Cardiac septum (tissue), 1 donor: ENCODE measurements at regions not wholly inside any gene's neighbourhood (a gene's known extent, or its start where the extent isn't known, plus 50 kb on each side); places are given as distances from the start of the nearest gene placed in this dataset.
A peak's percentile ranks its signal among the peaks of the same experiment; 100 is the strongest.

ENCODE experiments used
- DNase-seq: peaks from one replicate; pipeline ENCODE4 v3.0.0-alpha.2; 2020; ENCODE audit warnings: low spot score
- intact Hi-C: fragments of 100-400 bp; cut with DNase I; formaldehyde crosslinking; loops from one replicate; pipeline ENCODE4 v1.14.0; 2022
- donor health status: DM: no; HTN: no; CAD: no.

DNA sequence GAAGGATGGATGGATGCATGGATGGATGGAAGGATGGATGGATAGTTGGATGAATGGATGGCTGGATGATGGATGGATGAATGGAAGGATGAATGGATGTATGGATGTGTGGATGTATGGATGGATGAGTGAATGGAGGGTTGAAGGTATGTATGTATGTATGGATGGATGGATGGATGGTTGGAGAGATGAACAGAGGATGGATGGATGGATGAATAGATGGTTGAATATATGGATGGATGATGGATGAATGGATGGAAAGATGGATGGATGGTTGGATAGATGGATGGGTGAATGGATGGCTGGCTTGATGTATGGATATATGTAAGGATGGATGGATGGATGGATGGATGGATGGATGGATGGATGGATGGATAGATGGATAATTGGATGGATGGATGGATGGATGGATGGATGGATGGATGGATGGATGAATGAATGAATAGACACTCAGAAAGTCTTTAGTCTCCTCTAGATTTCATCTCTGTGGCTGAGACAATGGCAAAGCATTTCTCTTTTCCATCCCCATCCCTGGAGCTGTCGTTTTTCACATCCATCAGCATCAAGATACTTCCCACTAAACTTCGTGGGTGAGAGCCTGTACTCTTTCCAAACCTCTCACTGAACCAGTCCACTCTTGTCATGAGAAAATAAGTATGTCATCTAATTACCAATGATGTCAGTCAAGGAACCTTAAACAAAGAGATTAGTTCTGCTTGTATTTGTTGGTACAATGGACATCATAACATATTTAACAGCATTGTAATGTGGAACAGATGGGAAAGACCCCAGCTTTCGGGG lies 74.8 kb upstream of the CLMN start:
- no peak for DNase-seq
- intact Hi-C loops, result loop anchor here (5.0 kb wide), 1 partner anchor 212 kb away; no protein-coding TSS in a partner anchor

DNA sequence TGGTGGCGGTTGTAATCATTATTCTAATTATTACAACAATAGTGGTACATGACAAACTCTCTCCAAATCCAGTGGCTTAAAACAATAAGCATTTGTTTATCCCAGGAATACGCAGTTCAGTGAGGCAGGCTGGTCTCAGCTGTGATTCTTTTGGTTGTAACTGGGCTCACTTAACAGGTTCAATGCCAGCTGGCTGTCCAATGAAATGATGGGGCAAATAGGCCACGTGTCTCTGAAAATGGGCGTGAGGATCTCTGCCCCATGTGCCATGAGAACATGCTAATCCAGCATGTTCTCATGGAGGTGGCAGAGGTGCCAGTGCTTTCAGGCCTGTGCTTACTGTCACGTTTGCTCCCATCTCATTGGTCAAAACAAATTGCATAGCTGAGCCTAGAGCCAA lies 73.1 kb upstream of the CLMN start:
- no peak for DNase-seq
- intact Hi-C loops, result loop anchor here (5.0 kb wide), 1 partner anchor 211 kb away; no protein-coding TSS in a partner anchor

DNA sequence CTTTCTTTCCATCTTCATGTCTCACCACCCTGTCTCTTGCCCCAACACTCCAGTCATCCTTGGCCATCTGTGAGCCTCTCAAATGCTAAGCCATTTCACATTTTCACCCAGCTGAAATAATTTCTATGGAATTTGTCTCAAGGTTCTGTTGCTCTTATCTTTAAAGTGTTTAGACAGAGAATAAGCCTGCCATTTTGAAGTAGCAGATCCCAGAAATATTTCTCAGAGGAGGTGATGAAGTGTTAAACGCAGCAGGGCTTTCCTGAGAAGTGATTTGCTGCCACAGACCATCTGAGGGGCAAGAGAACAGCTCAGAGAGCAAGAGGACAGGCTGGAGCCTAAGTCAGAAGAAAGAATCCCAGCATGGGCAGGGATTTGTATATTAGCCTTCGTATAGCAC lies 71.6 kb upstream of the CLMN start:
- intact Hi-C loops, result loop anchor here (5.0 kb wide), 1 partner anchor 209 kb away; no protein-coding TSS in a partner anchor
- no peak for DNase-seq

DNA sequence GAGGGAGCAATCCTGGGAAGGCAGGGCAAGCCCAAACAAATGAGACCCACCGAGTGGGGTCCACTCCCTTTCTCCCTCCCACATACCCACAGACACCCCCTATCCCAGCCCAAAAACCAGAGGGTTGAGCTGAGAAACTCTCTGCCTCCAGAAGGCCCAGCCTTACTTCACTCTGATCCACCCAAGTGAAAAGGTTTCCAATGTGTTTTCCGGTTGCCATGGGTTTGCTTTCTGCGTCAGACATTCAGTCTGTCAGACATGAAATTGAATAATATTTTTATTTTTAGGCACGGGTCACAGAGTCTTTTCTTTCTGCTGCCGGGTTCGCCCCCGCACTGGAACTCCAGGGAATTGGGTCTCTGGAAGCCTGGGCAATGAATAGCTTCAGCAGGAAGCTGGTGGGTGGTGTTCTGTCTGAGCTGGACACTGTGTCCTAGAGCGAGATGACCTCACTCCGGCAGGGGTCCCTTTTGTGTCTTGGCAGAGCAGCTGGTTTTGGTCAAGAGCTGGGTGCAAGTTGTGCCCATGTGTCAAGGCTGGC lies 69.8 kb upstream of the CLMN start:
- intact Hi-C loops, result loop anchor here (2.0 to 5.0 kb wide), 2 partner anchors 27 to 207 kb away; no protein-coding TSS in a partner anchor
- peak; percentile 90 for DNase-seq

DNA sequence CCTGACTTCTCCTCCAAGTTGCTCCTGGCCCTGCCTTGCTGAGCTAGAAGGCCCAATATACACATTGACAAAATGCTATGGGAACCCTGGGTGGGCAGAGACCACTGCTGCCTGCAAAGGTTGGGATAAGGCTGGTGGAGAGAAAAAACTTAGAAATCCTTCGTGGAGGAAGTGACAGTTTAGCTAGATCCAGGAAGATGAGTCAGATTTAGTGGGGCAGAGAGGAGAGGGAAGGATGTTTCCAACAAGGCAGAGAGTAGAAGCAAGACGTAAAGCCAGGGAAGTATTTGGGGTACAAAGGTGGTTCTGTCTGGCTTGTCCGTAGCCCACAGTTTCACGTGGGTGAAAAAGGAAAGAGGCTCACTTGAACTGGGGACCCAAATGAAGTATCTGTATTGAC lies 69.0 kb upstream of the CLMN start:
- intact Hi-C loops, result loop anchor here (2.0 kb wide), 1 partner anchor 26 kb away; no protein-coding TSS in a partner anchor
- DNase-seq, result no peak

DNA sequence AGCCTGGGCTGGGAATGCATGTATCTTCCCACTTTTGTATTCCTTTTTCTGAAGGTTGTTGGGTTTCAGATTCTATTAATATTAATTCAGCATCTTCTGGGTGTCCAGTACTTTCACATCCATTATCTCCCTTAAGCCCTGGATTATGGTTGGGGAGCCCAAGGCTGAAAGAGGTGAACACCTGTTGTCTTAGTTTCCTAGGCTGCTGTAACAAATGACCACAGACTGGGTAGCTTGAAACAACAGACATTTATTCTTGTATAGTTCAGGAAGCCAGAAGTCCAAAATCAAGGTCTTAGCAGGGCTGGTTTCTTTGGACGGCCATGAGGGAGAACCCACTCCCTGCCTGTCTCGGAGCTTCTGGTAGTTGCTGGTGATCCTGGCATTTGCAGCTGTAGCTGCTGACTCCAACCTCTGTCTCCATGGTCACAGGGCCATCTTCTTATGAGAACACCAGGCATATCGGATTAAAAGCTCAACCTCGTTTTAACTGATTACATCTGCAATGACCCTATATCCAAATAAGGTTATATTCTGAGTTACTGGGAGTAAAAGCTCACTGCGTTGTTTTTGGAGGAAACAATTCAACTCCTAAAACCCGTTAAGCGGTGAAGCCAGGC lies 68.2 kb upstream of the CLMN start:
- intact Hi-C loops, result loop anchor here (2.0 kb wide), 1 partner anchor 25 kb away; no protein-coding TSS in a partner anchor
- DNase-seq, result no peak

DNA sequence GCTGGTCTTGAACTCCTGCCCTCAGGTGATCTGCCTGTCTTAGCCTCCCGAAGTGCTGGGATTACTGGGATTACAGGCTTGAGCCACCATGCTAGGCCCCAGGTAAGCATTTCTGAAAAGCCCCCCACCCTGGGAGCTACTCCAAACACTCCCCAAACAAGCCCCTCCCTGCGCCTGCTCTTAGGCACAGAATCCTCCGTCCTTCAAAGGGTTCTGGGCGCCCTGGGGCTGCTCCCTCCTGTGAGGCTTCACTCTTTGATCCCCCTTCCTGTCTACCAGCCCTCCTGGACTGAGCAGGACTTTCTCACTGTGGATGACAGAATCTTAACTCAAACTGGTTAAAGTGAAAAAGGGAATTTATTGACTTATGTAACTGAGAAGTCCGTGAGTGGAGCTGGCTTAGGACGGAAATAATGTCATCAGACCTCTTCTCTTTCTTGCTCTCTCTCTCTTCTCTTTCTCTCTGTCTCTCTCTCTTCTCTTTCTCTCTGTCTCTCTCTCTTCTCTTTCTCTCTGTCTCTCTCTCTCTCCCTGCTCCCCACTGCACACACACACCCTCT lies 66.9 kb upstream of the CLMN start:
- intact Hi-C loops, result no loop called here

DNA sequence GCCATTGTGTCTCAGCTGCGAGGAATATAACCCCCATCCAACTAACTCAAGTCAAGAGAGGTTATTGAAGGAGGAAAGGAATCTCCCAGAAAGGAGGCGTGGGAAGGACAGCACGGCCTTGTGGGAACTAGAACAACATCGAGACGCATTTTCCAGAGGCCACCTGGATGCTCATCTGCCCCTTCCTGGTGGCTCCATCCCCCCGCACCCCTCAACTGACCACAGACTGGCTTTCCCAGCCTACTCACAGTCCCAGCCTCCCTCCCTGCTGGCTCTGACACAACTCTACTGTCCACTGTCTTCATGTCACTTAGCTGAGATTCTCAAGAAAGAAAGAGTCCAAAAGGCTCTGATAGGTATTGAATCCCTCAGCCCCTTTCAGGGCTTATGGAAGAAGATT lies 66.0 kb upstream of the CLMN start:
- intact Hi-C loops, result no loop called here
- no peak for DNase-seq

More for the DNA sequence above, 66.9 kb upstream of the CLMN start:
- DNase-seq, result no peak

DNA sequence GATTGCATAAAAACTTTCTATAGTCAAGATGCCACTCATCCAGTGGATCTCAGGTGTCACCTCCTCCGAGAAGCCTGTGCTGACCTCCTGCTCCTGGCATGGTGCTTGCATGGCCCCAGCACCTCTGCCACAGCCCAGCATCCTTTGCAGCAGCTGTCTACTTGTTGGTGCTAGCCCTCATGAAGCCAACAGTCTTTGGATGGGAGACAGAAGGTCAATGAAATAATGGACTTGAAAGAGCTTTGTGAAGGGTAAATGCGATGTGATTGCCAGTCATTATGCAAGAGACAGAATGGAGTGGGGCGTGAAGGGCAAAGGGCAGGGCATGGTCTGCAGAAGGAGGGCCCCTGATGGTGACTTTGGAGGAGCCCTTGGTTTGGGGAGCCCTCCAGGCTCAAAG lies 63.0 kb upstream of the CLMN start:
- intact Hi-C loops, result no loop called here
- DNase-seq, result no peak

DNA sequence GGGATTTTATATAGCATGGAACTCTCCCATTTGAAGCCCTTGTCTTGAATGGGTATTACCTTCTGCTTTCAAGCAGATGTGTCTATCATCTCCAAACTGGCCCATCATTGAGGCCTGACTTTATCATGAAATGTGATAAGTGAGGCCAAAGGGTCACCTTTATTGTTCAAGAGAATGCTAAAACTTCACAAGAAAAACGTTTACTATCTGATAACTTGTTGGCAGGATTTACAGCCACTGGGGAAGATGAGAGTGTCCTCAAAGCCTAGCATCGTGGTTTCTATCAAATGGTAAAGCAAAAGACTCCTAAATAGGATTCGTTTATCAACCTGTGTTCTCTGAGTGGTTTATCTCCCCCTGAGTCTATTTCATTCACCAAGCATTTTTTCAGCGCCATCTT lies 62.0 kb upstream of the CLMN start:
- intact Hi-C loops, result no loop called here

DNA sequence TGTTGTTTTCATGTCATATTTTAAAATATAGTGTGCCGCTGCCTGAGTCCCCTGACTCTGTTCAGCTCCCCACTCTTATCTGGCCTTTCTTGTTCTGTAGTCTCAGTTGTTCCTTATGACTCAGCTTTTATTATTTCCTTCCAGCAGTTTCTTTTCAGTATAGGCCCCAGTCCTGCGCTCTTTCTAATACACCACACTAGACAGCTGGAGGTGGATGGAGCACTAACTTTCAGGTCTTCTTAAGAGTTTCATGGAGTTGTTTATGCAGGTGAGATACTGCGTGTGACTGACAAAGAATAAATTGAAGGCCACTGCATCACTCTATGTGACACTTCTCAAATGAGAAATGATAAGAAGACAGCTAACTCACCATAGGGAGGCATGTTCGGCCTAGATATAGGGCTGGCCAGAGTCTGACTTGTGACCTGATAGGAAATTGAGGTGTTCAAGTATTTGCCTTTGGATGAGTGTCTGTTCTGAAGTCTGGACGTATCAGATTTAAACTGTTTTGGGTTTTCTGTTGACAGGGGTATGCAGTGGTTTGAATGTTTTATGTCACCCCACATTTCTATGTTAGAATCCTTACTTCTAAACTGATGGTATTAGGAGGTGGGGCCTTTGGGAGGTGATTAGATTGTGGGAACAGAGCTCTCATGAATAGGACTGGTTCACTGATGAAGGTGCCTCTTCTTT lies 60.8 kb upstream of the CLMN start:
- intact Hi-C loops, result no loop called here
- DNase-seq, result no peak

More for the DNA sequence above, 62.0 kb upstream of the CLMN start:
- DNase-seq, result no peak

DNA sequence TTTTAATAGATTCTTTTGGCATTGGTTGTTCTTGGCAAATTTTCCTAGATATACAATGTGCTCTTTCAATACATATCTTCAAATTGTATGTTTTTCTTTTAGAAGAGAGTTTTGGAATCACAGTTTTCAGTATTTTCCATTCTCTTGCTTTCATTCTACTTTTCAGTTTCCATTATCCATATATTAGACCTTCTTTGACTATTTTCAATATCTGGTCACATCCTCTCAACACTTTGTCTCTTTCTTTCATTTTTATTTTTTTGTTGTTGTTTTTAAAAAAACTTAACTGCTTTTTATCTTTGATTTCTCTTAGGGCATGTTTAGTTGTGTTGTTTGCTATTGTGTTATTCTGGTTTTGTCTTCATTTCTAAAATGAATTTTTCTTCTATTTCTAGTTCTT lies 59.9 kb upstream of the CLMN start:
- intact Hi-C loops, result no loop called here

DNA sequence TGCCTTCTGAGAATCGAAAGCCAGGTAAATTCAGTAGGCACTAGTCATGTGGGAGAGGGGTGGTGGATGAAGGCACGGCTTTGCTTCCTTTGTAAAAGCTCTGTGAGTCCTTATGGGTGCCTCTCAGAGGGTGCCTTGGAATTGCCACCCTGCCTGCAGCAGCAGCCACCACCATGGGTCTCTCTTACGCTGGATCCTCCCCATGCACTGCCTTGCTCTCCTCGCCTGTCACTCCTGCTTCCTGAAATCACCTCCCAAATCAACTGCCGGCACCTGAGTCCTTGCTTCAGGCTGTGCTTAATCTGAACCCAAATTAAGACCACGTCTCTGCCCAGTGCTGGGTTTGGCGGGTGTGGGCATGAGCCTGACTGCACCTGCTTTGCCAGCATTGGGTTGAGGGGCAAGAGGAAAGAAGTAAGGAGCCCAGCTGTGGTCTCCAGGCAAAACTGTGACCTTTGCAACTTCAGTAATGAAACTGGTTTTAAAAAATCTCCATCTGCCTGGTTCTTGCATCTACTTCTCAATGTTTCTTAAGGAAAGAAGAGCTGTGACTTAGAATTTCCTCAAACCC lies 55.9 kb upstream of the CLMN start:
- intact Hi-C loops, result no loop called here
- DNase-seq, result no peak

More for the DNA sequence above, 59.9 kb upstream of the CLMN start:
- DNase-seq, result no peak

DNA sequence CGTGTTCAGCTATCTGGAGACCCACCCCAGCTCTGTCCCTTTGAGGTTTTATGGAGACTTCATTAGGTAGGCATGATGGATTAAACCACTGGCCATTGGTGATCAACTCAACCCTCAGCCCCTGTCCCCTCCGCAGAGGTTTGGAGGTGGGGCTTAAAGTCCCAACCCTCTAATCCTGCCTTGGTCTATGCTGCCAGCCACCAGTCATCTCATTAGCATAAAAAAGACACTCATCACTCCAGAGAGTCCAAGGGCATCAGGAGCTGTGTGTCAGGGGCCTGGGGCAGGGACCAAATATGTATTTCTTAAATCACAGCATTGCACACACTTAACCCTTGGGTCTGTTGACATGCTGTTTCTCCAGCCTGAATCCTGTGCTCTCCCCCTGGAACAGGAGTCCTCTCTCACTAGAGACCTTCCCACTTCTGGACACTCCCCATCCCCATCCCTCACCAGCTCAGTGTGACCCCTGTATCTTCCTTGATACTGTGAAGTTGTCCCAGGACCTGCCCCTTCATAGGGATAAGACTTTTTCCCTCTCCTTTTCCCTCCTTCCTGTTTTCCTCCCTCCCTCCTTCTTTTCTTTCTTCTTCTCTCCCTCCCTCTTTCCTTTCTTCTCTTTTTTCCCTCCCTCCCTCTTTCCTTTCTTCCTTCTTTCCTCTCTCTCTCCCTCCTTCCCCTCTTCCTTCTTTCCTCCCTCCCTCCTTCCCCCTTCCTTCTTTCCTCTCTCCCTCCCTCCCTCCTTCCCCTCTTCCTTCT lies 54.7 kb upstream of the CLMN start:
- no peak for DNase-seq
- intact Hi-C loops, result no loop called here

DNA sequence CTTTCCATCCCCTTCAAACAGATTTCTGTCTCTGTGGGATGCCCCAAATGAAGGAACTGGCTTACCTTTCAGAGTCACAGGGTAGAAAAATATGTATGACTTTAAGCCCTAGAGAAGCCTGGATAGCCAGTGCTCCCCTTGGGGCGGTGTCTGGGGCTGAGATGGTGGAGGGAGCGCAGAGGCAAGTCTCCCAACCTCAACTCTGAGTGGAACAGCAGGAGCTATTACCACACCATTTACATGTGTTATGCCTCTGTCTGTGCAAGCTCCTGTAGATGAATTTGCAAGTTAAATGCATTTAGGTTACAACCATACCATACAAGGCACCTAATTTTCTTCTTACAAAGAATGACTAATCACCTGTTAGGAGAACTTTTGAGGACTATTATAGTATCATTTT lies 50.4 kb upstream of the CLMN start:
- intact Hi-C loops, result no loop called here
- DNase-seq, result no peak
